HepG2 (cell line): ENCODE measurements at regions not wholly inside any gene's neighbourhood (a gene's known extent, or its start where the extent isn't known, plus 50 kb on each side); places are given as distances from the start of the nearest gene placed in this dataset.

ENCODE experiments used
- ATAC-seq: fragments of 200-7000 bp; cut with Tn5 transposase; 3 replicates; pipeline ENCODE4 v1.9.1; 2020; ENCODE audit warnings: mild to moderate bottlenecking, moderate library complexity
- BruUV-seq: library from RNA; stranded (reverse); fragments of 400-500 nt; replicated peaks from 2 replicates; lab custom pipeline; 2021; lab: Mats Ljungman, UMichigan
- CTCF ChIA-PET: fragments of 300-600 bp; formaldehyde crosslinking; extraction: SDS; loops from one replicate; lab custom pipeline; 2021; ENCODE audit warnings: low total read pairs, inconsistent platforms, low intra/inter-chr PET ratio; lab: Yijun Ruan, JAX
- POLR2A ChIA-PET: fragments of 350-600 bp; sonication (Branson Sonifier 250); formaldehyde crosslinking; loops from one replicate; lab custom pipeline; 2020; ENCODE audit warnings: antibody characterized with exemption, inconsistent platforms; lab: Yijun Ruan, JAX
- DNase-seq: peaks from one replicate; pipeline ENCODE4 v3.0.0-alpha.2; 2015; ENCODE audit warnings: low spot score
- FAIRE-seq: peaks from 3 replicates; lab custom pipeline; 2011; peaks lifted over from hg19 to GRCh38; lab: Jason Lieb, UNC
- H2AFZ ChIP-seq: one replicate; pipeline ENCODE4 v1.6.1; 2011; ENCODE audit warnings: low read length, inconsistent platforms
- H3K27ac ChIP-seq: fragments of 300-600 bp; 3 replicates; pipeline ENCODE4 v1.8.0; 2011; ENCODE audit warnings: mixed run types, mild to moderate bottlenecking, mixed read lengths, low read length, inconsistent platforms; ENCODE audit not compliant: insufficient read depth; ENCODE audit errors: extremely low read length
- H3K27me3 ChIP-seq, 2 experiments: fragments of 200-600 bp in 1 of 2; 2 replicates in 1 of 2; 3 replicates in 1 of 2; pipeline versions ENCODE4 v1.6.0 to v1.8.0; 2011; ENCODE audit warnings: low read length in 2 of 2, mild to moderate bottlenecking in 2 of 2, moderate library complexity in 2 of 2, inconsistent platforms in 1 of 2; ENCODE audit not compliant: insufficient read depth in 2 of 2, control insufficient read depth in 1 of 2
- H3K36me3 ChIP-seq, 2 experiments: fragments of 200-600 bp in 1 of 2; replicated peaks in 1 of 2; 2 replicates in 1 of 2; 3 replicates in 1 of 2; pipeline versions ENCODE4 v1.5.1 to v1.8.0; 2011; ENCODE audit warnings: low read length in 2 of 2, inconsistent platforms in 1 of 2; ENCODE audit not compliant: insufficient read depth in 2 of 2, control insufficient read depth in 1 of 2
- H3K4me1 ChIP-seq: 2 replicates; pipeline ENCODE4 v1.5.1; 2012; ENCODE audit warnings: low read length, inconsistent platforms; ENCODE audit not compliant: insufficient read depth
- H3K4me2 ChIP-seq: 2 replicates; pipeline ENCODE4 v1.6.0; 2011; ENCODE audit warnings: low read depth, low read length, inconsistent platforms
- H3K4me3 ChIP-seq, 3 experiments: fragments of 200-600 bp in 1 of 3; sonication (generic), shearing (Covaris generic) in 1 of 3; replicated peaks in 1 of 3; 2 replicates each; pipeline ENCODE4 v1.5.1; 2011 to 2016; ENCODE audit warnings: low read length in 3 of 3, inconsistent platforms in 2 of 3, low read depth in 2 of 3, mild to moderate bottlenecking in 2 of 3, control low read depth in 1 of 3, mixed read lengths in 1 of 3; ENCODE audit not compliant: insufficient read depth in 1 of 3
- H3K79me2 ChIP-seq: one replicate; pipeline ENCODE4 v1.6.1; 2011; ENCODE audit warnings: low read length, inconsistent platforms; ENCODE audit not compliant: insufficient read depth
- H3K9ac ChIP-seq: 2 replicates; pipeline ENCODE4 v1.6.0; 2011; ENCODE audit warnings: mild to moderate bottlenecking, low read depth, low read length, inconsistent platforms; ENCODE audit not compliant: insufficient read depth
- H3K9me3 ChIP-seq: 2 replicates; pipeline ENCODE4 v1.5.1; 2012; ENCODE audit warnings: mild to moderate bottlenecking, low read length
- H4K20me1 ChIP-seq: 2 replicates; pipeline ENCODE4 v1.6.0; 2011; ENCODE audit warnings: inconsistent platforms, mild to moderate bottlenecking, low read length, moderate library complexity; ENCODE audit not compliant: insufficient read depth
- RAD51 ChIP-seq: fragments of 450-650 bp; IDR thresholded peaks from 2 replicates; pipeline ENCODE4 v1.6.1; 2016; ENCODE audit warnings: borderline replicate concordance
- WGBS: methylation state at CpG from one replicate; pipeline ENCODE4 v1.1.6; 2017; ENCODE audit warnings: low lambda C conversion rate; 5-methylcytosine and 5-hydroxymethylcytosine counted together
- in situ Hi-C: cut with HindIII; loops from 2 replicates; pipeline ENCODE4 v1.10.0; 2017; ENCODE audit warnings: low pct_unique_long_range_greater_than_20kb; ENCODE audit not compliant: extremely low pct_ligation_motif_present
- intact Hi-C: fragments of 100-400 bp; cut with micrococcal nuclease; formaldehyde crosslinking; loops from one replicate; pipeline ENCODE4 v1.10.0; 2022; ENCODE audit not compliant: unreplicated experiment
- TF ChIP-seq, protein P1 (sequence below), 2 experiments: sonication (generic) in 1 of 2; formaldehyde crosslinking in 1 of 2; IDR thresholded peaks; 2 replicates each; pipeline versions ENCODE4 v1.5.1 to v1.6.1; 2011 to 2020; ENCODE audit warnings: borderline replicate concordance in 1 of 2, low read depth in 1 of 2, low read length in 1 of 2, mild to moderate bottlenecking in 1 of 2, missing genetic modification reagents in 1 of 2, moderate library complexity in 1 of 2
- TF ChIP-seq, protein P2 (sequence below): sonication (generic); formaldehyde crosslinking; IDR thresholded peaks from 2 replicates; pipeline ENCODE4 v1.4.0; 2020; ENCODE audit warnings: missing genetic modification reagents

DNA sequence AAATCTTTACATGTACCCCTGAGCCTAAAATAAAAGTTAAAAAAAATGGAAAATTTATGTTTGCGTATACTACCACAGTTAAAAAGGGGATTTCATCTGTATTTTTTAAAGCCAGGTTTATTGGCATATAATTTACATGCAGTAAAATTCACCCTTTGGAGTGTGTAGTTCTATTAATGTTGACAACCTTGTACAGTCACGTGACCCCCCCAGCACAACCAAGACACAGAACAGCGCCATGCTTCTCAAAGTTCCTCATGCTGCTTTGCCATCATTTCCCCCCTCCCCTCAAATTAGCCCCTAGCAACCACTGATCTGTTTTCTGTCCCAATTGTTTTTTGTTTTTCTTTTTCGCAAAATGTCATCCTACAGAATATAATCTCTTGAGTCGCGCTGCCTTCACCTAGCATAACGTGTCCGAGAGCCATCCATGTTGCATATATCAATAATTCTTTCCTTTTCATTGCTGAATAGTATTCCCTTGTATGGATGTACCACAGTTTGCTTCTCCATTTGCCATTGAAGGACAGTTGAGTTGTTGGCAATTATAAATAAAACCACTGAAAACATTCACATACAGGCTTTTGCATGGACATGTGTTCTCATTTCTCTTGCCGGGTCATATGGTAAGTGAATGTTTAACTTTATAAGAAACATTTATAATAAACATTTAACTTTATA is 105.3 kb downstream of the LHX2 start:
- Histone ChIP-seq H3K27me3 (peaks cover 2 to 8% of the 10 kb centered on the region in 2 experiments; a peak in 3 of 5 replicates), H3K79me2 (no peaks in the 10 kb centered on the region), H3K4me2 (no peak overlapping the region), H3K4me3 (no peak overlapping the region), H3K27ac (no peak overlapping the region), H4K20me1 (no peaks in the 10 kb centered on the region), H3K9ac (no peak overlapping the region), H3K36me3 (no peaks in the 10 kb centered on the region), H3K9me3 (no peaks in the 10 kb centered on the region), H2AFZ (no peak overlapping the region), H3K4me1 (no peaks in the 10 kb centered on the region)
- CTCF ChIA-PET = no interaction called here
- ATAC-seq = no peak
- no peak for DNase-seq
- TF ChIP-seq, protein P1, sequence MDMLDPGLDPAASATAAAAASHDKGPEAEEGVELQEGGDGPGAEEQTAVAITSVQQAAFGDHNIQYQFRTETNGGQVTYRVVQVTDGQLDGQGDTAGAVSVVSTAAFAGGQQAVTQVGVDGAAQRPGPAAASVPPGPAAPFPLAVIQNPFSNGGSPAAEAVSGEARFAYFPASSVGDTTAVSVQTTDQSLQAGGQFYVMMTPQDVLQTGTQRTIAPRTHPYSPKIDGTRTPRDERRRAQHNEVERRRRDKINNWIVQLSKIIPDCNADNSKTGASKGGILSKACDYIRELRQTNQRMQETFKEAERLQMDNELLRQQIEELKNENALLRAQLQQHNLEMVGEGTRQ (IDR thresholded peaks at IDR 0.05; ENCODE audit: low read depth, low read length) = 0 out of 2 replicates have a peak, but pooled peaks have one; percentile 36
- TF ChIP-seq, protein P1 (CRISPR knock-in tag; IDR thresholded peaks at IDR 0.05; ENCODE audit: borderline replicate concordance) = no peak
- TF ChIP-seq, protein P2, sequence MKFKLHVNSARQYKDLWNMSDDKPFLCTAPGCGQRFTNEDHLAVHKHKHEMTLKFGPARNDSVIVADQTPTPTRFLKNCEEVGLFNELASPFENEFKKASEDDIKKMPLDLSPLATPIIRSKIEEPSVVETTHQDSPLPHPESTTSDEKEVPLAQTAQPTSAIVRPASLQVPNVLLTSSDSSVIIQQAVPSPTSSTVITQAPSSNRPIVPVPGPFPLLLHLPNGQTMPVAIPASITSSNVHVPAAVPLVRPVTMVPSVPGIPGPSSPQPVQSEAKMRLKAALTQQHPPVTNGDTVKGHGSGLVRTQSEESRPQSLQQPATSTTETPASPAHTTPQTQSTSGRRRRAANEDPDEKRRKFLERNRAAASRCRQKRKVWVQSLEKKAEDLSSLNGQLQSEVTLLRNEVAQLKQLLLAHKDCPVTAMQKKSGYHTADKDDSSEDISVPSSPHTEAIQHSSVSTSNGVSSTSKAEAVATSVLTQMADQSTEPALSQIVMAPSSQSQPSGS = no peak
- peak; percentile 72; the same call in 1 of the 2 replicates for TF ChIP-seq RAD51
- POLR2A ChIA-PET = no interaction called here
- no peak for FAIRE-seq
- BruUV-seq = no TSS peak
- WGBS = 36% methylated on average over 9 of the region's 9 CpGs
- intact Hi-C loops (no loop called here), in situ Hi-C loops (no loop called here)
